ENCODE measurements at regions not wholly inside any gene's neighbourhood (a gene's known extent, or its start where the extent isn't known, plus 50 kb on each side); places are given as distances from the start of the nearest gene placed in this dataset.

- TF ChIP-seq CTCF (IDR thresholded peaks at IDR 0.05; ENCODE audit: insufficient read depth, low read length, severe bottlenecking) = no peak
- FAIRE-seq (no peak), DNase-seq (ENCODE audit: low read depth) (no peak)
- Histone ChIP-seq H3K27me3 (ENCODE audit: control insufficient read depth, insufficient read depth, low read length) (no peaks in the 10 kb centered on the region), H3K36me3 (ENCODE audit: control insufficient read depth, insufficient read depth, low read length) (no peaks in the 10 kb centered on the region), H3K4me3 (ENCODE audit: low read depth, low read length) (no peak overlapping the region)
Measured at GRCh38 chr11:82082976-82083375, 650.7 kb downstream of the FAM181B start.

- no peaks in the 10 kb centered on the region for H3K27me3 ChIP-seq (ENCODE audit: control insufficient read depth, insufficient read depth, low read length)
- no peak for FAIRE-seq
- DNase-seq (ENCODE audit: low read depth) = peak; percentile 11
- no peak overlapping the region for H3K4me3 ChIP-seq (ENCODE audit: low read depth, low read length)
- no peaks in the 10 kb centered on the region for H3K36me3 ChIP-seq (ENCODE audit: control insufficient read depth, insufficient read depth, low read length)
- TF ChIP-seq CTCF (IDR thresholded peaks at IDR 0.05; ENCODE audit: insufficient read depth, low read length, severe bottlenecking) = no peak
Measured at GRCh38 chr11:82080160-82080559, 653.5 kb downstream of the FAM181B start.

- Histone ChIP-seq H3K36me3 (ENCODE audit: control insufficient read depth, insufficient read depth, low read length) (no peaks in the 10 kb centered on the region), H3K27me3 (ENCODE audit: control insufficient read depth, insufficient read depth, low read length) (no peaks in the 10 kb centered on the region), H3K4me3 (ENCODE audit: low read depth, low read length) (no peak overlapping the region)
- DNase-seq (ENCODE audit: low read depth) (no peak), FAIRE-seq (no peak)
- no peak for TF ChIP-seq CTCF (IDR thresholded peaks at IDR 0.05; ENCODE audit: insufficient read depth, low read length, severe bottlenecking)
Measured at GRCh38 chr11:82076126-82076525, 657.5 kb downstream of the FAM181B start.

- FAIRE-seq (no peak), DNase-seq (ENCODE audit: low read depth) (no peak)
- TF ChIP-seq CTCF (IDR thresholded peaks at IDR 0.05; ENCODE audit: insufficient read depth, low read length, severe bottlenecking) = no peak
- Histone ChIP-seq H3K36me3 (ENCODE audit: control insufficient read depth, insufficient read depth, low read length) (no peaks in the 10 kb centered on the region), H3K4me3 (ENCODE audit: low read depth, low read length) (no peak overlapping the region), H3K27me3 (ENCODE audit: control insufficient read depth, insufficient read depth, low read length) (no peaks in the 10 kb centered on the region)
Measured at GRCh38 chr11:82059505-82059904, 674.2 kb downstream of the FAM181B start.

GRCh38 chr11:82056450-82056849 lies 677.2 kb downstream of the FAM181B start:
- FAIRE-seq (no peak), DNase-seq (ENCODE audit: low read depth) (no peak)
- TF ChIP-seq CTCF (IDR thresholded peaks at IDR 0.05; ENCODE audit: insufficient read depth, low read length, severe bottlenecking) = no peak
- Histone ChIP-seq H3K27me3 (ENCODE audit: control insufficient read depth, insufficient read depth, low read length) (no peaks in the 10 kb centered on the region), H3K4me3 (ENCODE audit: low read depth, low read length) (no peak overlapping the region), H3K36me3 (ENCODE audit: control insufficient read depth, insufficient read depth, low read length) (no peaks in the 10 kb centered on the region)

GRCh38 chr11:82049199-82049598 lies 684.5 kb downstream of the FAM181B start:
- no peak overlapping the region for H3K4me3 ChIP-seq (ENCODE audit: low read depth, low read length)
- H3K27me3 ChIP-seq (ENCODE audit: control insufficient read depth, insufficient read depth, low read length) = no peaks in the 10 kb centered on the region
- TF ChIP-seq CTCF (IDR thresholded peaks at IDR 0.05; ENCODE audit: insufficient read depth, low read length, severe bottlenecking) = no peak
- no peaks in the 10 kb centered on the region for H3K36me3 ChIP-seq (ENCODE audit: control insufficient read depth, insufficient read depth, low read length)
- FAIRE-seq (no peak), DNase-seq (ENCODE audit: low read depth) (no peak)
